Stomach (tissue), 8 donors: ENCODE measurements at regions not wholly inside any gene's neighbourhood (a gene's known extent, or its start where the extent isn't known, plus 50 kb on each side); places are given as distances from the start of the nearest gene placed in this dataset.

Source experiments
- DNase-seq, 2 donors: peaks; one replicate each; pipeline versions ENCODE4 v3.0.0 to v3.0.0-alpha.2; 2013 to 2019
- H3K27ac ChIP-seq, 5 donors: fragments of 200-600 bp in 4 of 5; sonication (generic) in 4 of 5; one replicate each; pipeline ENCODE4 v1.5.1; 2013 to 2019; ENCODE audit warnings: mild to moderate bottlenecking in 1 of 5, moderate library complexity in 1 of 5
- H3K27me3 ChIP-seq, 3 donors: fragments of 200-600 bp; sonication (generic); one replicate each; pipeline ENCODE4 v1.5.1; 2017 to 2019; ENCODE audit warnings: mixed run types in 1 of 3
- H3K36me3 ChIP-seq, 4 donors: fragments of 200-600 bp; sonication (generic); 1 replicate in 3 of 4; 2 replicates in 1 of 4; pipeline ENCODE4 v1.5.1; 2016 to 2019
- H3K4me1 ChIP-seq, 4 donors: fragments of 200-600 bp; sonication (generic); one replicate each; pipeline ENCODE4 v1.5.1; 2016 to 2019
- H3K4me3 ChIP-seq, 4 donors: fragments of 200-600 bp; sonication (generic) in 3 of 4; one replicate each; pipeline ENCODE4 v1.5.1; 2016 to 2019; ENCODE audit warnings: mild to moderate bottlenecking in 1 of 4
- H3K9me3 ChIP-seq, 4 donors: fragments of 200-600 bp; sonication (generic); one replicate each; pipeline ENCODE4 v1.5.1; 2016 to 2019
- EP300 ChIP-seq: sonication (generic); formaldehyde crosslinking; IDR thresholded peaks from one replicate; pipeline ENCODE4 v1.6.1; 2017; ENCODE audit warnings: antibody characterized with exemption
- POLR2A ChIP-seq, 4 donors: fragments of 450-650 bp; IDR thresholded peaks; one replicate each; pipeline ENCODE4 v1.6.1; 2016; ENCODE audit warnings: antibody characterized with exemption in 4 of 4, control low read depth in 2 of 4, mild to moderate bottlenecking in 1 of 4, moderate library complexity in 1 of 4
- POLR2AphosphoS5 ChIP-seq, 3 donors: sonication (generic); formaldehyde crosslinking; IDR thresholded peaks; one replicate each; pipeline ENCODE4 v1.6.1; 2016; ENCODE audit warnings: antibody characterized with exemption in 3 of 3
- WGBS, 5 donors: extraction: QIAGEN DNeasy Blood & Tissue Kit in 3 of 5; methylation state at CpG; one replicate each; pipeline versions ENCODE4 v1.1.5 to v1.1.7; 2013 to 2018; 5-methylcytosine and 5-hydroxymethylcytosine counted together
- intact Hi-C: fragments of 100-400 bp; cut with DNase I; formaldehyde crosslinking; loops from one replicate; pipeline ENCODE4 v1.15.1; 2023; ENCODE audit warnings: low total_unique reads
- TF ChIP-seq, protein P1 (sequence below), 7 experiments: fragments of 450-650 bp in 4 of 7; fragments of 200-600 bp in 3 of 7; sonication (generic) in 3 of 7; IDR thresholded peaks; one replicate each; pipeline ENCODE4 v1.5.1; 2016 to 2019; ENCODE audit warnings: antibody characterized with exemption in 7 of 7, control low read depth in 2 of 7, mild to moderate bottlenecking in 1 of 7
- donor health status: healthy with polysubstance abuse.
- donor health status: Bipolar disorder and iron deficiency.
- donor health status: healthy.

DNA sequence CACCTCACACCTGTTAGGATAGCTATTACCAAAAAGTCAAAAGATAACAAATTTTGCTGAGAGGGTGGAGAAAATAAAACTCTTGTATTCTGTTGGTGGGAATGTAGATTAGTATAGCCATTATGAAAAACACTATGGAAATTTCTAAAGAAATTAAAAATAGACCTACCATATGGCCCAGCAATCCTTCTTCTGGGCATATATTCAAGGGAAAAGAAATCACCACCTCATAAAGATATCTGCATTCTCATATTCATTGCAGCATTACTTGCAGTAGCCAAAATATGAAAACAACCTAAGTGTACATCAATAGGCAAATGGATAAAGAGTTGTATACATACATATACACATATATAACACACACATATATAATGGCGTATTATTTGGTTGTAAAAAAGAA lies 791.6 kb upstream of the RGS18 start:
- Histone ChIP-seq H3K36me3 (no peaks in the 10 kb centered on the region), H3K27me3 (no peaks in the 10 kb centered on the region), H3K9me3 (no peaks in the 10 kb centered on the region), H3K4me3 (no peak overlapping the region), H3K27ac (no peak overlapping the region), H3K4me1 (peaks cover 0 to 2% (median 0%) of the 10 kb centered on the region in 4 donors)
- intact Hi-C loops = no loop called here
- no peak for DNase-seq
- WGBS, 5 donors = 94 to 100% (median 97%) methylated on average over 1 of the region's 1 CpG
- TF ChIP-seq POLR2AphosphoS5 (IDR thresholded peaks at IDR 0.05) = no peak
- TF ChIP-seq, protein P1, sequence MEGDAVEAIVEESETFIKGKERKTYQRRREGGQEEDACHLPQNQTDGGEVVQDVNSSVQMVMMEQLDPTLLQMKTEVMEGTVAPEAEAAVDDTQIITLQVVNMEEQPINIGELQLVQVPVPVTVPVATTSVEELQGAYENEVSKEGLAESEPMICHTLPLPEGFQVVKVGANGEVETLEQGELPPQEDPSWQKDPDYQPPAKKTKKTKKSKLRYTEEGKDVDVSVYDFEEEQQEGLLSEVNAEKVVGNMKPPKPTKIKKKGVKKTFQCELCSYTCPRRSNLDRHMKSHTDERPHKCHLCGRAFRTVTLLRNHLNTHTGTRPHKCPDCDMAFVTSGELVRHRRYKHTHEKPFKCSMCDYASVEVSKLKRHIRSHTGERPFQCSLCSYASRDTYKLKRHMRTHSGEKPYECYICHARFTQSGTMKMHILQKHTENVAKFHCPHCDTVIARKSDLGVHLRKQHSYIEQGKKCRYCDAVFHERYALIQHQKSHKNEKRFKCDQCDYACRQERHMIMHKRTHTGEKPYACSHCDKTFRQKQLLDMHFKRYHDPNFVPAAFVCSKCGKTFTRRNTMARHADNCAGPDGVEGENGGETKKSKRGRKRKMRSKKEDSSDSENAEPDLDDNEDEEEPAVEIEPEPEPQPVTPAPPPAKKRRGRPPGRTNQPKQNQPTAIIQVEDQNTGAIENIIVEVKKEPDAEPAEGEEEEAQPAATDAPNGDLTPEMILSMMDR (IDR thresholded peaks at IDR 0.05) = no peak
- TF ChIP-seq POLR2A (IDR thresholded peaks at IDR 0.05) = no peak
- TF ChIP-seq EP300 = no peak

DNA sequence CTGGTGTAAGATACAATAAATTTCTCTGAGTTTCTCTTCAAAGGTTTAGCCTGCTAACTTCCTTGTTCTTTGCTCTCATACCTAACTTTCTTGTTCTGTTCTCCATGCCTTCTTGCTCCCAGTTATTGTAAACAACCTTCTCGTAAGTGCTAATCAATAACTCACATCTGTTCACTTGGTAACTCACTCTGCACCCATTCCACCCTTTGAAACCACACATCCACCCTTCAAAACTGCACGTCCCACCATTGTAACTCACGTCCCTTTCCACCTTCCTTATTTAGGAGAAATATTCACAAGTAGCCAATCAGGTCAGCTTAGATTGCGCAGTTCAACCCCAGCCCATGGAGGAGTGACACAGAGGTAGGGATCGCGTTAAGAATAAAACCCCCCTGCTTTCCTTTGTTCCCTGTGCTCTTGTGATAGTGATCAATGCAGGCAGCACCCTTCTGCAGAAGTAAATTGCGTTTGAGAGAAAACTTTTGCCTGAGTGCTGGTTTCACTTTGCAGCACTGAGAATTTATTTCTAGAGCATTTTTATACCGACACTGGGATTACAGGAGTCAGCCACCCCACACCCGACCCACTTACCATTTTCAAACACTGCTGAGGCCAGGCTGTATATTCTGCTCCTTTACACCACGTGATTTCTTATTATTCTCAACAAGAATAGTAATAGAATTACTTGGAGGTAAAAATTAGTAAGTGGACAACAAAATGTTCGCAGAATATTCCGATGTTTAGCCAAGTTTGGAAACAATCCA lies 789.2 kb upstream of the RGS18 start:
- Histone ChIP-seq H3K36me3 (no peaks in the 10 kb centered on the region), H3K9me3 (no peaks in the 10 kb centered on the region), H3K4me3 (peak overlapping the region in 3 of 4 donors; percentile 18 to 25 (median 21)), H3K27me3 (no peaks in the 10 kb centered on the region), H3K27ac (peak overlapping the region in 1 of 5 donors; percentile 71), H3K4me1 (peaks cover 0 to 7% (median 0%) of the 10 kb centered on the region in 4 donors)
- TF ChIP-seq EP300 = no peak
- DNase-seq = peak in 1 of 2 donors; percentile 6
- intact Hi-C loops = no loop called here
- WGBS, 5 donors = 43 to 54% (median 46%) methylated on average over 12 of the region's 12 CpGs

DNA sequence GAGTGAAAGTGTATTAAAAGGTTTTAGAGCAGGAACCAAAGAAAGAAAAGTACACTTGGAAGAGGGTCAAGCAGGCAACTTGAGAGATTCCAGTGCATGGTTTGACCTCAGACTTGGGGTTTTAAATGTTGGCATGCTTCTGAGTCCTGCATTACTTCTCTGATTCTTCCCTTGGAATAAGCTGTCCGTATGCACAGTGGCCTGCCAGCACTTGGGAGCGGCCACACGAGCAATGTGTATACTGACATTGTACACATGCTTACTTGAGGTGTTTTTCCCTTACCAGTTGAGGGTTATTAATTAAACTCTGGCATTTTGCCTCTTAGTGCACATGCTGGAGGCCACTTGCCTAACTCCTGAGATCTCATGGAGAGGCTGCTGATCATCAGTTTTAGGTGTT lies 786.6 kb upstream of the RGS18 start:
- 22 to 51% (median 31%) methylated on average over 3 of the region's 3 CpGs for WGBS, 5 donors
- DNase-seq = peak in 1 of 2 donors; percentile 37
- no peak overlapping the region for H3K4me3 ChIP-seq
- intact Hi-C loops = no loop called here
- H3K27me3 ChIP-seq = no peaks in the 10 kb centered on the region
- H3K9me3 ChIP-seq = no peaks in the 10 kb centered on the region
- peaks cover 0 to 7% (median 0%) of the 10 kb centered on the region in 4 donors for H3K4me1 ChIP-seq
- H3K27ac ChIP-seq = peak overlapping the region in 1 of 5 donors; percentile 71
- no peak for TF ChIP-seq EP300
- TF ChIP-seq, protein P1 (IDR thresholded peaks at IDR 0.05) = no peak
- TF ChIP-seq POLR2AphosphoS5 (IDR thresholded peaks at IDR 0.05) = no peak
- no peak for TF ChIP-seq POLR2A (IDR thresholded peaks at IDR 0.05)
- H3K36me3 ChIP-seq = no peaks in the 10 kb centered on the region

DNA sequence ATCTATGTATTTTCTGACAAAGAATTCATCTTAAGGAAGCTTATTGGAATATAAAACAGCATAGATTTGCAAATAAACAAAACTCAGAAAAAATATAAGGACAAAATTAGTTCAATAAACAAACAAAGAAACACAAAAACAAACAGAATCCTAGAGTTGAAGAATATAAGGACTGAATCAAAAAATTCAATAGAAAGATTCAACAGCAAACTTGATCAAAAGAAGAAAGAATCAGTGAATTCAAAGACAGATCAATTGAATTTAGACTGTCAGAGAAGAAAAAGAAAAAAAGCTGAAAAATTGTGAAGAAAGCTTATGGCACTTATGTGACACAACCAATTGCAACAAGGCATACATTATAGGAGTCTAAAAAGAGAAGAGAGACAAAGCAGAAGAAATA lies 770.0 kb upstream of the RGS18 start:
- no peak for DNase-seq
- peaks cover 0 to 20% (median 6%) of the 10 kb centered on the region in 4 donors for H3K9me3 ChIP-seq
- H3K27ac ChIP-seq = no peak overlapping the region
- TF ChIP-seq EP300 (no peak), POLR2A (IDR thresholded peaks at IDR 0.05) (no peak), POLR2AphosphoS5 (IDR thresholded peaks at IDR 0.05) (no peak)
- TF ChIP-seq, protein P1 (IDR thresholded peaks at IDR 0.05) = no peak
- no peak overlapping the region for H3K4me3 ChIP-seq
- intact Hi-C loops = no loop called here
- no peaks in the 10 kb centered on the region for H3K27me3 ChIP-seq
- H3K4me1 ChIP-seq = no peaks in the 10 kb centered on the region
- no peaks in the 10 kb centered on the region for H3K36me3 ChIP-seq

DNA sequence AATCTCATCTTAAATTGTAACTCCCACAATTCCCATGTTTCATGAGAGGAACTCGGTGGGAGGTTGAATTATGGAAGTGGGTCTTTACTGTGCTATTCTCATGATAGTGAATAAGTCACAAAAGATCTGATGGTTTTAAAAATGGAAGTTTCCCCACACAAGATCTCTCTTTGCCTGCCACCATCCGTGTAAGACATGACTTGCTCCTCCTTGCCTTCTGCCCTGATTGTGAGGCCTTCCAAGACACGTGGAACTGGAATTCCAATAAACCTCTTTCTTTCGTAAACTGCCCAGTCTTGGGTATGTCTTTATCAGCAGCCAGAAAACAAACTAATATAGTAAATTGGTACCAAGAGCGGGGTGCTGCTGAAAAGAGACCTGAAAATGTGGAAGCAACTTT lies 761.6 kb upstream of the RGS18 start:
- Histone ChIP-seq H3K4me3 (no peak overlapping the region), H3K9me3 (peaks cover 0 to 23% (median 16%) of the 10 kb centered on the region in 4 donors), H3K4me1 (no peaks in the 10 kb centered on the region), H3K36me3 (no peaks in the 10 kb centered on the region), H3K27ac (no peak overlapping the region), H3K27me3 (no peaks in the 10 kb centered on the region)
- DNase-seq = no peak
- TF ChIP-seq POLR2A (IDR thresholded peaks at IDR 0.05) = no peak
- no peak for TF ChIP-seq POLR2AphosphoS5 (IDR thresholded peaks at IDR 0.05)
- TF ChIP-seq, protein P1 (IDR thresholded peaks at IDR 0.05) = no peak
- TF ChIP-seq EP300 = no peak
- 82 to 89% (median 87%) methylated on average over 5 of the region's 5 CpGs for WGBS, 5 donors
- intact Hi-C loops = no loop called here
